ENCODE measurements at regions not wholly inside any gene's neighbourhood (a gene's known extent, or its start where the extent isn't known, plus 50 kb on each side); places are given as distances from the start of the nearest gene placed in this dataset.

GRCh38 chr5:82562696-82563240 lies 284.6 kb upstream of the RPS23 start:
- ChIA-PET SMC1A (ENCODE audit: uncharacterized antibody, unreplicated experiment) (interaction anchor here (1.5 kb wide), 1 partner anchor 13 kb away, joined by 4 read pairs; no protein-coding TSS in a partner anchor), CTCF (no interaction called here), RAD21 (ENCODE audit: unreplicated experiment) (no interaction called here), POLR2A (no interaction called here)
- 16% methylated on average over 6 of the region's 6 CpGs for WGBS (ENCODE audit: insufficient coverage, insufficient replicate concordance, low lambda C conversion rate, missing lambda C conversion rate)
- H3K36me3 ChIP-seq (ENCODE audit: control insufficient read depth in 2 of 2, insufficient read depth in 2 of 2, low read length in 1 of 2): no peaks in the 10 kb centered on the region
- no peak overlapping the region for H3K4me3 ChIP-seq
- ATAC-seq (no peak), FAIRE-seq (no peak), DNase-seq (ENCODE audit: low read depth, low spot score) (no peak)
- H3K79me2 ChIP-seq (ENCODE audit: control insufficient read depth, insufficient read depth, low read length): no peaks in the 10 kb centered on the region
- no peaks in the 10 kb centered on the region for H3K9me3 ChIP-seq (replicated peaks; ENCODE audit: control insufficient read depth, insufficient read depth, low read length)
- no peaks in the 10 kb centered on the region for H3K27me3 ChIP-seq (replicated peaks in 1 of 2; ENCODE audit: control insufficient read depth in 2 of 2, insufficient read depth in 2 of 2, low read length in 1 of 2)
- no peak overlapping the region for H3K4me2 ChIP-seq (ENCODE audit: control insufficient read depth, insufficient read depth)
- no peak overlapping the region for H3K27ac ChIP-seq (ENCODE audit: control insufficient read depth, insufficient read depth)
- no peaks in the 10 kb centered on the region for H4K20me1 ChIP-seq (ENCODE audit: control insufficient read depth, insufficient read depth)
- H3K4me1 ChIP-seq (ENCODE audit: control insufficient read depth, insufficient read depth, low read length): no peaks in the 10 kb centered on the region
- in situ Hi-C loops (cut with MboI) (no loop called here), intact Hi-C loops (cut with micrococcal nuclease; ENCODE audit: unreplicated experiment) (no loop called here)
- H3K9ac ChIP-seq (ENCODE audit: control insufficient read depth, insufficient read depth, low read length): no peak overlapping the region
- BruUV-seq (replicated peaks): no TSS peak
- no peak overlapping the region for H2AFZ ChIP-seq (ENCODE audit: control insufficient read depth, low read depth, low read length)
- TF ChIP-seq WRNIP1 (IDR thresholded peaks at IDR 0.05; ENCODE audit: borderline replicate concordance, low read depth, low read length): no peak
- TF ChIP-seq RCOR1 (conservative IDR thresholded peaks at IDR 0.05; ENCODE audit: low read depth, low read length): no peak
- no peak for TF ChIP-seq IRF4 (IDR thresholded peaks at IDR 0.05; ENCODE audit: low read depth, low read length)
- TF ChIP-seq ZBTB33 (IDR thresholded peaks at IDR 0.05): no peak
- TF ChIP-seq BHLHE40 (IDR thresholded peaks at IDR 0.05; ENCODE audit: borderline replicate concordance in 1 of 2, low read depth in 2 of 2, low read length in 1 of 2): no peak
- no peak for TF ChIP-seq EGR1 (IDR thresholded peaks at IDR 0.05; ENCODE audit: borderline replicate concordance in 1 of 2, low read depth in 2 of 2, low read length in 2 of 2)
- TF ChIP-seq IKZF2 (IDR thresholded peaks at IDR 0.05): no peak
- no peak for TF ChIP-seq ZBTB40 (IDR thresholded peaks at IDR 0.05; ENCODE audit: borderline replicate concordance)
- TF ChIP-seq ZBTB11 (CRISPR knock-in tag; IDR thresholded peaks at IDR 0.05): no peak
- no peak for TF ChIP-seq ZNF592 (IDR thresholded peaks at IDR 0.05)

Measured in GM12878 (cell line).